HepG2 (cell line): ENCODE measurements at regions not wholly inside any gene's neighbourhood (a gene's known extent, or its start where the extent isn't known, plus 50 kb on each side); places are given as distances from the start of the nearest gene placed in this dataset.

Experiments
- ATAC-seq: fragments of 200-7000 bp; cut with Tn5 transposase; 3 replicates; pipeline ENCODE4 v1.9.1; 2020; ENCODE audit warnings: mild to moderate bottlenecking, moderate library complexity
- BruUV-seq: library from RNA; stranded (reverse); fragments of 400-500 nt; replicated peaks from 2 replicates; lab custom pipeline; 2021; lab: Mats Ljungman, UMichigan
- CTCF ChIA-PET: fragments of 300-600 bp; formaldehyde crosslinking; extraction: SDS; loops from one replicate; lab custom pipeline; 2021; ENCODE audit warnings: low total read pairs, inconsistent platforms, low intra/inter-chr PET ratio; lab: Yijun Ruan, JAX
- POLR2A ChIA-PET: fragments of 350-600 bp; sonication (Branson Sonifier 250); formaldehyde crosslinking; loops from one replicate; lab custom pipeline; 2020; ENCODE audit warnings: antibody characterized with exemption, inconsistent platforms; lab: Yijun Ruan, JAX
- DNase-seq: peaks from one replicate; pipeline ENCODE4 v3.0.0-alpha.2; 2015; ENCODE audit warnings: low spot score
- FAIRE-seq: peaks from 3 replicates; lab custom pipeline; 2011; peaks lifted over from hg19 to GRCh38; lab: Jason Lieb, UNC
- H2AFZ ChIP-seq: one replicate; pipeline ENCODE4 v1.6.1; 2011; ENCODE audit warnings: low read length, inconsistent platforms
- H3K27ac ChIP-seq: fragments of 300-600 bp; 3 replicates; pipeline ENCODE4 v1.8.0; 2011; ENCODE audit warnings: mixed run types, mild to moderate bottlenecking, mixed read lengths, low read length, inconsistent platforms; ENCODE audit not compliant: insufficient read depth; ENCODE audit errors: extremely low read length
- H3K27me3 ChIP-seq, 2 experiments: fragments of 200-600 bp in 1 of 2; 2 replicates in 1 of 2; 3 replicates in 1 of 2; pipeline versions ENCODE4 v1.6.0 to v1.8.0; 2011; ENCODE audit warnings: low read length in 2 of 2, mild to moderate bottlenecking in 2 of 2, moderate library complexity in 2 of 2, inconsistent platforms in 1 of 2; ENCODE audit not compliant: insufficient read depth in 2 of 2, control insufficient read depth in 1 of 2
- H3K36me3 ChIP-seq, 2 experiments: fragments of 200-600 bp in 1 of 2; replicated peaks in 1 of 2; 2 replicates in 1 of 2; 3 replicates in 1 of 2; pipeline versions ENCODE4 v1.5.1 to v1.8.0; 2011; ENCODE audit warnings: low read length in 2 of 2, inconsistent platforms in 1 of 2; ENCODE audit not compliant: insufficient read depth in 2 of 2, control insufficient read depth in 1 of 2
- H3K4me1 ChIP-seq: 2 replicates; pipeline ENCODE4 v1.5.1; 2012; ENCODE audit warnings: low read length, inconsistent platforms; ENCODE audit not compliant: insufficient read depth
- H3K4me2 ChIP-seq: 2 replicates; pipeline ENCODE4 v1.6.0; 2011; ENCODE audit warnings: low read depth, low read length, inconsistent platforms
- H3K4me3 ChIP-seq, 3 experiments: fragments of 200-600 bp in 1 of 3; sonication (generic), shearing (Covaris generic) in 1 of 3; replicated peaks in 1 of 3; 2 replicates each; pipeline ENCODE4 v1.5.1; 2011 to 2016; ENCODE audit warnings: low read length in 3 of 3, inconsistent platforms in 2 of 3, low read depth in 2 of 3, mild to moderate bottlenecking in 2 of 3, control low read depth in 1 of 3, mixed read lengths in 1 of 3; ENCODE audit not compliant: insufficient read depth in 1 of 3
- H3K79me2 ChIP-seq: one replicate; pipeline ENCODE4 v1.6.1; 2011; ENCODE audit warnings: low read length, inconsistent platforms; ENCODE audit not compliant: insufficient read depth
- H3K9ac ChIP-seq: 2 replicates; pipeline ENCODE4 v1.6.0; 2011; ENCODE audit warnings: mild to moderate bottlenecking, low read depth, low read length, inconsistent platforms; ENCODE audit not compliant: insufficient read depth
- H3K9me3 ChIP-seq: 2 replicates; pipeline ENCODE4 v1.5.1; 2012; ENCODE audit warnings: mild to moderate bottlenecking, low read length
- H4K20me1 ChIP-seq: 2 replicates; pipeline ENCODE4 v1.6.0; 2011; ENCODE audit warnings: inconsistent platforms, mild to moderate bottlenecking, low read length, moderate library complexity; ENCODE audit not compliant: insufficient read depth
- EZH2 ChIP-seq: conservative IDR thresholded peaks from 2 replicates; pipeline ENCODE4 v1.6.1; 2012; ENCODE audit warnings: mild to moderate bottlenecking, low read depth, low read length, moderate library complexity
- GATAD2A ChIP-seq: IDR thresholded peaks from 2 replicates; pipeline ENCODE4 v1.6.1; 2016
- HCFC1 ChIP-seq: fragments of 150-350 bp; IDR thresholded peaks from 2 replicates; pipeline ENCODE4 v1.6.1; 2014; ENCODE audit warnings: low read depth, low read length
- KDM2A ChIP-seq: sonication (generic); formaldehyde crosslinking; IDR thresholded peaks from 2 replicates; pipeline ENCODE4 v1.4.0; 2020; ENCODE audit warnings: low read depth, missing genetic modification reagents, borderline replicate concordance
- KDM5B ChIP-seq: sonication (generic); formaldehyde crosslinking; IDR thresholded peaks from 2 replicates; pipeline ENCODE4 v1.4.0; 2020; ENCODE audit warnings: missing genetic modification reagents, mild to moderate bottlenecking, borderline replicate concordance
- RAD51 ChIP-seq: fragments of 450-650 bp; IDR thresholded peaks from 2 replicates; pipeline ENCODE4 v1.6.1; 2016; ENCODE audit warnings: borderline replicate concordance
- ZFAT ChIP-seq: sonication (generic); formaldehyde crosslinking; conservative IDR thresholded peaks from 2 replicates; pipeline ENCODE4 v1.8.1; 2023; ENCODE audit warnings: missing genetic modification reagents, inconsistent platforms
- ZNF432 ChIP-seq: sonication (generic); formaldehyde crosslinking; IDR thresholded peaks from 2 replicates; pipeline ENCODE4 v1.5.0; 2020; ENCODE audit warnings: missing genetic modification reagents, mild to moderate bottlenecking, borderline replicate concordance
- WGBS: methylation state at CpG from one replicate; pipeline ENCODE4 v1.1.6; 2017; ENCODE audit warnings: low lambda C conversion rate; 5-methylcytosine and 5-hydroxymethylcytosine counted together
- in situ Hi-C: cut with HindIII; loops from 2 replicates; pipeline ENCODE4 v1.10.0; 2017; ENCODE audit warnings: low pct_unique_long_range_greater_than_20kb; ENCODE audit not compliant: extremely low pct_ligation_motif_present
- intact Hi-C: fragments of 100-400 bp; cut with micrococcal nuclease; formaldehyde crosslinking; loops from one replicate; pipeline ENCODE4 v1.10.0; 2022; ENCODE audit not compliant: unreplicated experiment
- TF ChIP-seq, protein P1 (sequence below): IDR thresholded peaks from 2 replicates; pipeline ENCODE4 v1.6.1; 2016; ENCODE audit warnings: missing genetic modification reagents, missing compliant biosample characterization
- TF ChIP-seq, protein P2 (sequence below): sonication (generic); formaldehyde crosslinking; IDR thresholded peaks from 2 replicates; pipeline ENCODE4 v1.4.0; 2020; ENCODE audit warnings: low read depth, mild to moderate bottlenecking, missing genetic modification reagents
- TF ChIP-seq, protein P3 (sequence below): IDR thresholded peaks from 2 replicates; pipeline ENCODE4 v1.6.1; 2012; ENCODE audit warnings: low read depth, low read length, improper control_type of control experiment

DNA sequence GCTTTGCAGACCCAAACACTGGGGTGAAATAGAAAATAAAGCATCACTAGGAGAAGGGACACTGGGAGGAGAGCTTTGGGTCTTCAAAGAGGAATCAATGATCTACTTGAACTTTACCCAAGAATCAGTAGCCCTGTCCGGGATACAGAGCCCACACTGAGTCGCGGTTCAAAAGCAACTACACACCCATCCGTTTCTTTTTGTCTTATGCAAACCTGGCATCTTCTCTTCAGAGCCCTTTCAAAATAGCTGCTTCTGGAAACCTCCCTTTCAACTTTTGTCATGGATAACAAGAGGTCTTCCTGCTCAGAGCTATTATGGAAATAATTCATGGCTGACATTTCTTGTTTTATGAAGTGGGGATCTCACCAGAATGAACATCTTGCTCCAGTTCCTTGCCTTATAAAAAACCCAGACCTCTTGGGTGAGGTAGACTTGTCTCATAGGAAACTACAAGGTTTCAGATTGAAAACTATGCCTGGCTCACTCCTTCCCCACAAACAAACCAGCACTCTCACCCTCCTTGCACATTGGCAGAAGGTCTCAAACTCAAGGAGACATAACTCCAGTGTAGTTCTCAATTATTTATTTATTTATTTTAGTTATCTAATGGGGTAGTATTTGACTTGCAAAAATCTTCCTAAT, 115.1 kb upstream of the ARHGEF3 start:
- H3K9me3 ChIP-seq, result no peaks in the 10 kb centered on the region
- H2AFZ ChIP-seq, result no peak overlapping the region
- H3K4me2 ChIP-seq, result no peak overlapping the region
- no peaks in the 10 kb centered on the region for H3K79me2 ChIP-seq
- TF ChIP-seq RAD51 (no peak), KDM5B (no peak), ZNF432 (CRISPR knock-in tag) (no peak), ZFAT (CRISPR knock-in tag) (no peak), HCFC1 (no peak), EZH2 (no peak), KDM2A (CRISPR knock-in tag) (no peak), GATAD2A (CRISPR knock-in tag) (no peak)
- TF ChIP-seq, protein P1, sequence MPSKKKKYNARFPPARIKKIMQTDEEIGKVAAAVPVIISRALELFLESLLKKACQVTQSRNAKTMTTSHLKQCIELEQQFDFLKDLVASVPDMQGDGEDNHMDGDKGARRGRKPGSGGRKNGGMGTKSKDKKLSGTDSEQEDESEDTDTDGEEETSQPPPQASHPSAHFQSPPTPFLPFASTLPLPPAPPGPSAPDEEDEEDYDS (CRISPR knock-in tag), result no peak
- TF ChIP-seq, protein P2, sequence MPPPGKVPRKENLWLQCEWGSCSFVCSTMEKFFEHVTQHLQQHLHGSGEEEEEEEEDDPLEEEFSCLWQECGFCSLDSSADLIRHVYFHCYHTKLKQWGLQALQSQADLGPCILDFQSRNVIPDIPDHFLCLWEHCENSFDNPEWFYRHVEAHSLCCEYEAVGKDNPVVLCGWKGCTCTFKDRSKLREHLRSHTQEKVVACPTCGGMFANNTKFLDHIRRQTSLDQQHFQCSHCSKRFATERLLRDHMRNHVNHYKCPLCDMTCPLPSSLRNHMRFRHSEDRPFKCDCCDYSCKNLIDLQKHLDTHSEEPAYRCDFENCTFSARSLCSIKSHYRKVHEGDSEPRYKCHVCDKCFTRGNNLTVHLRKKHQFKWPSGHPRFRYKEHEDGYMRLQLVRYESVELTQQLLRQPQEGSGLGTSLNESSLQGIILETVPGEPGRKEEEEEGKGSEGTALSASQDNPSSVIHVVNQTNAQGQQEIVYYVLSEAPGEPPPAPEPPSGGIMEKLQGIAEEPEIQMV (CRISPR knock-in tag), result no peak
- TF ChIP-seq, protein P3, sequence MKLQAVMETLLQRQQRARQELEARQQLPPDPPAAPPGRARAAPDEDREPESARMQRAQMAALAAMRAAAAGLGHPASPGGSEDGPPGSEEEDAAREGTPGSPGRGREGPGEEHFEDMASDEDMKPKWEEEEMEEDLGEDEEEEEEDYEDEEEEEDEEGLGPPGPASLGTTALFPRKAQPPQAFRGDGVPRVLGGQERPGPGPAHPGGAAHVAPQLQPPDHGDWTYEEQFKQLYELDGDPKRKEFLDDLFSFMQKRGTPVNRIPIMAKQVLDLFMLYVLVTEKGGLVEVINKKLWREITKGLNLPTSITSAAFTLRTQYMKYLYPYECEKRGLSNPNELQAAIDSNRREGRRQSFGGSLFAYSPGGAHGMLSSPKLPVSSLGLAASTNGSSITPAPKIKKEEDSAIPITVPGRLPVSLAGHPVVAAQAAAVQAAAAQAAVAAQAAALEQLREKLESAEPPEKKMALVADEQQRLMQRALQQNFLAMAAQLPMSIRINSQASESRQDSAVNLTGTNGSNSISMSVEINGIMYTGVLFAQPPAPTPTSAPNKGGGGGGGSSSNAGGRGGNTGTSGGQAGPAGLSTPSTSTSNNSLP, result no peak
- no TSS peak for BruUV-seq
- ChIA-PET CTCF (no interaction called here), POLR2A (no interaction called here)
- H3K27me3 ChIP-seq, result no peaks in the 10 kb centered on the region
- H3K27ac ChIP-seq, result no peak overlapping the region
- WGBS, result 96% methylated on average over 4 of the region's 4 CpGs
- DNase-seq (no peak), ATAC-seq (no peak), FAIRE-seq (no peak)
- H3K4me1 ChIP-seq, result no peaks in the 10 kb centered on the region
- in situ Hi-C loops, result no loop called here
- no peaks in the 10 kb centered on the region for H4K20me1 ChIP-seq
- H3K4me3 ChIP-seq, result no peak overlapping the region
- H3K9ac ChIP-seq, result no peak overlapping the region
- H3K36me3 ChIP-seq, result no peaks in the 10 kb centered on the region
- intact Hi-C loops, result no loop called here
